ENCODE measurements at regions not wholly inside any gene's neighbourhood (a gene's known extent, or its start where the extent isn't known, plus 50 kb on each side); places are given as distances from the start of the nearest gene placed in this dataset.

DNA sequence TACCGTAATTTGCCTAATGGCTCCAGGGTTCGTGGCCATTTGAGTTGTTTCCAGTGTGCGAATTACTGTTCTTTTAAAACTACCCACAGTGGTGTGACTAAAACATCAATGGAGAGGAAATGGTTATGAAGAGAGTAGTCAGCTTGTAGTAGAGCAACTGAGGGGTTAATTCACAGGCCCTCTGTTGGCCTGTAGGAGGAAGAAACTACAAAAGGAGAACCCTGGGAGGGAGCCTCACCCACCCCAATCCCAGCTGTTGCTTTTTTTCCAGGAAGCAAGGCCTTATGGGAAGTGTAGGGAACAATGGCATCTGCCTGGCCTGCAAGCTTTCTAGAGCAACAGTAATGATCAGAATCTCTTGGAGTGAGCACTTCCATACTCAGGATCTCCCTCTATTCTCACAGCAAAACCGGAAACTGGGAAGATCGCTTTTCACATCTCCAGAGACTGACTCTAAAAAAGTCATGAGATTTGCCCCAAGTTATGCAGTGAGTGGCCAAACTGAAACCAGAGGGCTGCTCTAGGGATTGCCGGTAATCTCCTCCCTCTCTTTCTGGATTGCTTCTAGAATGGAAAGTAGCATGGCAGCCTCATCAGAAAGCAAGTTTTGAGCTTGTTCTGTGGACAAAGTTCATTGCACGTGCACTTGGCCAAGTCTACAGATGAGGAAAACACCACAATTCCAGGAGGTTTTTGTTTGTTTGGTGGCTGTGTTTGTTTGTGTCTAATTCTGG lies 125.3 kb upstream of the PWP1 start:
- Histone ChIP-seq H3K9me3 (ENCODE audit: low read depth) (no peaks in the 10 kb centered on the region), H3K79me2 (no peaks in the 10 kb centered on the region), H3K9me2 (replicated peaks; ENCODE audit: insufficient read depth) (no peaks in the 10 kb centered on the region), H3K27ac (peak overlapping the region; percentile 12), H3K4me2 (no peak overlapping the region), H3K27me3 (peaks cover 5% of the 10 kb centered on the region), H3K4me3 (no peak overlapping the region), H3K36me3 (replicated peaks; ENCODE audit: insufficient read depth, low read depth) (no peaks in the 10 kb centered on the region), H2AFZ (no peak overlapping the region), H3K4me1 (ENCODE audit: insufficient read depth) (no peaks in the 10 kb centered on the region), H4K20me1 (ENCODE audit: insufficient read depth, poor library complexity, severe bottlenecking) (no peaks in the 10 kb centered on the region)
- WGBS (ENCODE audit: low lambda C conversion rate, missing lambda C conversion rate): 88% methylated on average over 7 of the region's 7 CpGs
- TF ChIP-seq EZH2 (IDR thresholded peaks at IDR 0.05; ENCODE audit: borderline replicate concordance) (no peak), EZH2phosphoT487 (IDR thresholded peaks at IDR 0.05; ENCODE audit: low read depth, severe bottlenecking, unreplicated experiment) (no peak), CTCF (IDR thresholded peaks at IDR 0.05; ENCODE audit: poor library complexity) (no peak)
- no peak for DNase-seq (ENCODE audit: low spot score)

DNA sequence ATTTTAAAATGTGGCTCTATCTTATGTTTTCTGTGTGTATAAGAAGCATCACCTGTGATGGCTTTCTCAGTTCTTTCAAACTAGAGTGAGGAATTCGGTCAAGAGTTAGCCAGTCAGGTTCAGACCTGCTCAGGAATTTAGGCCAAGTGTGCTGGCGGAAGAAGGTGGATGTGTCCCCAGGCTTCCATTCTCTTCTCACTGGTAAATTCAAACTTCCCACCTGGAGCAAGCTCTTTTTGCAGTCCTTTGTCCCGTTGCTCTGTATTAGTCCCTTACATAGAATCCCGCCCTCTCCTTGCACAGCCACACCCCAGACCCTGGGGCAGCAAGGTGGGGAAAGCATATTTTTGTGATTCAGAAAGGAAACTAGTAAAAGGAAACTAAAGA lies 124.7 kb upstream of the PWP1 start:
- Histone ChIP-seq H3K79me2 (no peaks in the 10 kb centered on the region), H3K4me2 (no peak overlapping the region), H2AFZ (no peak overlapping the region), H3K36me3 (replicated peaks; ENCODE audit: insufficient read depth, low read depth) (no peaks in the 10 kb centered on the region), H3K9me2 (replicated peaks; ENCODE audit: insufficient read depth) (no peaks in the 10 kb centered on the region), H3K4me1 (ENCODE audit: insufficient read depth) (no peaks in the 10 kb centered on the region), H3K27ac (no peak overlapping the region), H3K9me3 (ENCODE audit: low read depth) (no peaks in the 10 kb centered on the region), H3K27me3 (peaks cover 5% of the 10 kb centered on the region), H3K4me3 (no peak overlapping the region), H4K20me1 (ENCODE audit: insufficient read depth, poor library complexity, severe bottlenecking) (no peaks in the 10 kb centered on the region)
- no peak for DNase-seq (ENCODE audit: low spot score)
- no peak for TF ChIP-seq CTCF (IDR thresholded peaks at IDR 0.05; ENCODE audit: poor library complexity)
- WGBS (ENCODE audit: low lambda C conversion rate, missing lambda C conversion rate): 96% methylated on average over 4 of the region's 4 CpGs

GRCh38 chr12:107564946-107565345 lies 120.7 kb upstream of the PWP1 start:
- H3K27ac ChIP-seq: no peak overlapping the region
- H3K9me2 ChIP-seq (replicated peaks; ENCODE audit: insufficient read depth): no peaks in the 10 kb centered on the region
- no peak overlapping the region for H2AFZ ChIP-seq
- no peak overlapping the region for H3K4me2 ChIP-seq
- no peaks in the 10 kb centered on the region for H4K20me1 ChIP-seq (ENCODE audit: insufficient read depth, poor library complexity, severe bottlenecking)
- DNase-seq (ENCODE audit: low spot score): peak; percentile 30
- H3K36me3 ChIP-seq (replicated peaks; ENCODE audit: insufficient read depth, low read depth): no peaks in the 10 kb centered on the region
- peaks cover 5% of the 10 kb centered on the region for H3K4me1 ChIP-seq (ENCODE audit: insufficient read depth)
- TF ChIP-seq EZH2 (IDR thresholded peaks at IDR 0.05; ENCODE audit: borderline replicate concordance) (no peak), CTCF (IDR thresholded peaks at IDR 0.05; ENCODE audit: poor library complexity) (peak; percentile 35), EZH2phosphoT487 (IDR thresholded peaks at IDR 0.05; ENCODE audit: low read depth, severe bottlenecking, unreplicated experiment) (no peak)
- H3K9me3 ChIP-seq (ENCODE audit: low read depth): no peaks in the 10 kb centered on the region
- peaks cover 5% of the 10 kb centered on the region for H3K27me3 ChIP-seq
- WGBS (ENCODE audit: low lambda C conversion rate, missing lambda C conversion rate): 58% methylated on average over 3 of the region's 3 CpGs
- H3K79me2 ChIP-seq: no peaks in the 10 kb centered on the region
- H3K4me3 ChIP-seq: no peak overlapping the region
